GM18505 (cell line): ENCODE measurements at regions not wholly inside any gene's neighbourhood (a gene's known extent, or its start where the extent isn't known, plus 50 kb on each side); places are given as distances from the start of the nearest gene placed in this dataset.
"Not testable (repeated sequence)": the region's sequence is repeated elsewhere in the genome, so short reads cannot be mapped to it uniquely, and the experiment has no call there.

Source experiments
- ATAC-seq: cut with Tn5 transposase; IDR thresholded peaks from one replicate; pipeline ENCODE4 v1.9.1; 2021; ENCODE audit not compliant: unreplicated experiment
- POLR2A ChIP-seq: IDR thresholded peaks from 4 replicates; pipeline ENCODE4 v1.6.1; 2011; ENCODE audit warnings: borderline replicate concordance; ENCODE audit not compliant: insufficient read depth, insufficient read length; ENCODE audit errors: extremely low read depth

GRCh38 chr18:55713707-55714106, 125.7 kb upstream of the TCF4 start:
- no peak for TF ChIP-seq POLR2A
- ATAC-seq: no peak

- no peak for ATAC-seq
- no peak for TF ChIP-seq POLR2A
Measured at GRCh38 chr18:55706898-55707297, 118.9 kb upstream of the TCF4 start.

- no peak for ATAC-seq
- TF ChIP-seq POLR2A: no peak
Measured at GRCh38 chr18:55699233-55699765, 111.3 kb upstream of the TCF4 start.

GRCh38 chr18:55696811-55697210, 108.8 kb upstream of the TCF4 start:
- TF ChIP-seq POLR2A: no peak
- no peak for ATAC-seq

GRCh38 chr18:55695091-55695490, 107.1 kb upstream of the TCF4 start:
- ATAC-seq: no peak
- no peak for TF ChIP-seq POLR2A

GRCh38 chr18:55694291-55694690, 106.3 kb upstream of the TCF4 start:
- no peak for TF ChIP-seq POLR2A
- ATAC-seq: no peak

- no peak for TF ChIP-seq POLR2A
- no peak for ATAC-seq
Measured at GRCh38 chr18:55688030-55688429, 100.0 kb upstream of the TCF4 start.

GRCh38 chr18:55687106-55687505, 99.1 kb upstream of the TCF4 start:
- no peak for TF ChIP-seq POLR2A
- ATAC-seq: no peak

- ATAC-seq: no peak
- no peak for TF ChIP-seq POLR2A
Measured at GRCh38 chr18:55685638-55686037, 97.6 kb upstream of the TCF4 start.

GRCh38 chr18:55672574-55673361, 84.8 kb upstream of the TCF4 start:
- TF ChIP-seq POLR2A: no peak
- no peak for ATAC-seq

- no peak for TF ChIP-seq POLR2A
Measured at GRCh38 chr18:55665506-55665905, 77.5 kb upstream of the TCF4 start.

GRCh38 chr18:55664758-55665400, 76.9 kb upstream of the TCF4 start:
- ATAC-seq: not testable (repeated sequence)

More at GRCh38 chr18:55665506-55665905, 77.5 kb upstream of the TCF4 start:
- ATAC-seq: no peak

- TF ChIP-seq POLR2A: no peak
- no peak for ATAC-seq
Measured at GRCh38 chr18:55663891-55664290, 75.9 kb upstream of the TCF4 start.

- no peak for TF ChIP-seq POLR2A
- ATAC-seq: no peak
Measured at GRCh38 chr18:55658598-55658997, 70.6 kb upstream of the TCF4 start.
